Hepatocyte (in vitro differentiated cells): ENCODE measurements at regions not wholly inside any gene's neighbourhood (a gene's known extent, or its start where the extent isn't known, plus 50 kb on each side); places are given as distances from the start of the nearest gene placed in this dataset.

Source experiments
- DNase-seq: peaks from one replicate; pipeline ENCODE4 v3.0.0-alpha.2; 2016; ENCODE audit warnings: low spot score
- H2AFZ ChIP-seq: fragments of 200-600 bp; sonication (generic); 2 replicates; pipeline ENCODE4 v1.6.0; 2016; ENCODE audit warnings: antibody characterized with exemption, mild to moderate bottlenecking
- H3K27ac ChIP-seq: fragments of 200-600 bp; sonication (generic); 2 replicates; pipeline ENCODE4 v1.5.1; 2016; ENCODE audit warnings: mild to moderate bottlenecking
- H3K27me3 ChIP-seq: fragments of 200-600 bp; sonication (generic); 2 replicates; pipeline ENCODE4 v1.6.1; 2016
- H3K36me3 ChIP-seq: fragments of 200-600 bp; sonication (generic); replicated peaks from 2 replicates; pipeline ENCODE4 v1.5.1; 2016; ENCODE audit warnings: low read depth; ENCODE audit not compliant: insufficient read depth
- H3K4me1 ChIP-seq: fragments of 200-600 bp; sonication (generic); 2 replicates; pipeline ENCODE4 v1.5.1; 2016; ENCODE audit warnings: mild to moderate bottlenecking, moderate library complexity; ENCODE audit not compliant: insufficient read depth
- H3K4me2 ChIP-seq: fragments of 200-600 bp; sonication (generic); 2 replicates; pipeline ENCODE4 v1.6.0; 2016
- H3K4me3 ChIP-seq: fragments of 200-600 bp; sonication (generic); 2 replicates; pipeline ENCODE4 v1.5.1; 2016; ENCODE audit warnings: mild to moderate bottlenecking
- H3K79me2 ChIP-seq: fragments of 200-600 bp; sonication (generic); 2 replicates; pipeline ENCODE4 v1.6.0; 2017; ENCODE audit warnings: mild to moderate bottlenecking
- H3K9me2 ChIP-seq: fragments of 200-600 bp; sonication (generic); replicated peaks from 2 replicates; pipeline ENCODE4 v1.6.0; 2017; ENCODE audit warnings: mild to moderate bottlenecking; ENCODE audit not compliant: insufficient read depth
- H3K9me3 ChIP-seq: fragments of 200-600 bp; sonication (generic); 2 replicates; pipeline ENCODE4 v1.5.1; 2016; ENCODE audit warnings: low read depth, mild to moderate bottlenecking
- H4K20me1 ChIP-seq: fragments of 200-600 bp; sonication (generic); 2 replicates; pipeline ENCODE4 v1.6.0; 2016; ENCODE audit warnings: mild to moderate bottlenecking; ENCODE audit not compliant: insufficient read depth, poor library complexity, severe bottlenecking
- CTCF ChIP-seq: fragments of 200-600 bp; sonication (generic); IDR thresholded peaks from 2 replicates; pipeline ENCODE4 v1.5.1; 2016; ENCODE audit warnings: antibody characterized with exemption, mild to moderate bottlenecking; ENCODE audit not compliant: poor library complexity
- EZH2 ChIP-seq: fragments of 200-600 bp; sonication (generic); IDR thresholded peaks from 2 replicates; pipeline ENCODE4 v1.6.1; 2016; ENCODE audit warnings: antibody characterized with exemption, mild to moderate bottlenecking, borderline replicate concordance
- EZH2phosphoT487 ChIP-seq: fragments of 200-600 bp; sonication (generic); IDR thresholded peaks from one replicate; pipeline ENCODE4 v1.6.1; 2018; ENCODE audit warnings: antibody characterized with exemption, mild to moderate bottlenecking, low read depth, moderate library complexity; ENCODE audit not compliant: unreplicated experiment, severe bottlenecking
- WGBS: methylation state at CpG from one replicate; pipeline ENCODE4 v1.1.6; 2016; ENCODE audit warnings: low lambda C conversion rate; ENCODE audit errors: missing lambda C conversion rate; 5-methylcytosine and 5-hydroxymethylcytosine counted together

GRCh38 chr6:113394216-113394615, 462.9 kb upstream of the MARCKS start:
- DNase-seq: no peak
- no peaks in the 10 kb centered on the region for H3K9me2 ChIP-seq
- H3K27me3 ChIP-seq: no peaks in the 10 kb centered on the region

GRCh38 chr6:113394729-113395128, 462.4 kb upstream of the MARCKS start:
- no peak for TF ChIP-seq EZH2phosphoT487
- no peak for TF ChIP-seq EZH2
- TF ChIP-seq CTCF: no peak
- no peaks in the 10 kb centered on the region for H3K4me1 ChIP-seq

More at GRCh38 chr6:113394216-113394615, 462.9 kb upstream of the MARCKS start:
- Histone ChIP-seq H3K9me3 (no peaks in the 10 kb centered on the region), H3K4me2 (no peak overlapping the region), H3K36me3 (no peaks in the 10 kb centered on the region), H3K4me3 (no peak overlapping the region), H3K27ac (no peak overlapping the region), H2AFZ (no peak overlapping the region), H3K79me2 (no peaks in the 10 kb centered on the region), H3K4me1 (no peaks in the 10 kb centered on the region), H4K20me1 (no peaks in the 10 kb centered on the region)
- over 99% methylated on average over 4 of the region's 4 CpGs for WGBS
- TF ChIP-seq CTCF: no peak
- no peak for TF ChIP-seq EZH2phosphoT487
- TF ChIP-seq EZH2: no peak

GRCh38 chr6:113396730-113397129, 460.4 kb upstream of the MARCKS start:
- Histone ChIP-seq H3K4me2 (no peak overlapping the region), H3K9me3 (no peaks in the 10 kb centered on the region), H3K27ac (no peak overlapping the region), H3K27me3 (no peaks in the 10 kb centered on the region), H3K79me2 (no peaks in the 10 kb centered on the region), H3K36me3 (no peaks in the 10 kb centered on the region), H3K4me3 (no peak overlapping the region), H3K4me1 (no peaks in the 10 kb centered on the region), H2AFZ (no peak overlapping the region), H4K20me1 (no peaks in the 10 kb centered on the region), H3K9me2 (no peaks in the 10 kb centered on the region)
- 83% methylated on average over 2 of the region's 2 CpGs for WGBS
- TF ChIP-seq EZH2phosphoT487: no peak
- DNase-seq: no peak

More at GRCh38 chr6:113394729-113395128, 462.4 kb upstream of the MARCKS start:
- Histone ChIP-seq H3K9me2 (no peaks in the 10 kb centered on the region), H3K27ac (no peak overlapping the region), H3K4me3 (no peak overlapping the region), H2AFZ (no peak overlapping the region), H3K79me2 (no peaks in the 10 kb centered on the region), H3K36me3 (no peaks in the 10 kb centered on the region), H4K20me1 (no peaks in the 10 kb centered on the region), H3K9me3 (no peaks in the 10 kb centered on the region), H3K4me2 (no peak overlapping the region), H3K27me3 (no peaks in the 10 kb centered on the region)
- 94% methylated on average over 2 of the region's 2 CpGs for WGBS
- no peak for DNase-seq

- H2AFZ ChIP-seq: no peak overlapping the region
- H3K4me1 ChIP-seq: no peaks in the 10 kb centered on the region
- H4K20me1 ChIP-seq: no peaks in the 10 kb centered on the region
- WGBS: 76% methylated on average over 3 of the region's 3 CpGs
- DNase-seq: no peak
- no peak overlapping the region for H3K4me3 ChIP-seq
- H3K27ac ChIP-seq: no peak overlapping the region
- no peaks in the 10 kb centered on the region for H3K36me3 ChIP-seq
- no peak overlapping the region for H3K4me2 ChIP-seq
- H3K27me3 ChIP-seq: no peaks in the 10 kb centered on the region
- no peak for TF ChIP-seq EZH2
- TF ChIP-seq EZH2phosphoT487: no peak
- no peak for TF ChIP-seq CTCF
- H3K79me2 ChIP-seq: no peaks in the 10 kb centered on the region
- no peaks in the 10 kb centered on the region for H3K9me3 ChIP-seq
- H3K9me2 ChIP-seq: no peaks in the 10 kb centered on the region
Measured at GRCh38 chr6:113397236-113397635, 459.9 kb upstream of the MARCKS start.
